Kidney (tissue), 13 donors: ENCODE measurements at regions not wholly inside any gene's neighbourhood (a gene's known extent, or its start where the extent isn't known, plus 50 kb on each side); places are given as distances from the start of the nearest gene placed in this dataset.
A peak's percentile ranks its signal among the peaks of the same experiment; 100 is the strongest.

Experiments
- DNase-seq, 5 donors: peaks; one replicate each; pipeline ENCODE4 v3.0.0-alpha.2; 2013 to 2020
- FAIRE-seq: peaks from 2 replicates; lab custom pipeline; 2012; peaks lifted over from hg19 to GRCh38; lab: Jason Lieb, UNC
- H3K27ac ChIP-seq, 2 donors: one replicate each; pipeline ENCODE4 v1.7.0; 2013; ENCODE audit warnings: low read depth in 2 of 2, low read length in 2 of 2, inconsistent platforms in 1 of 2
- H3K27me3 ChIP-seq: one replicate; pipeline ENCODE4 v1.7.1; 2013; ENCODE audit warnings: low read length, inconsistent platforms; ENCODE audit not compliant: control insufficient read depth, insufficient read depth
- H3K36me3 ChIP-seq, 3 donors: one replicate each; pipeline versions ENCODE4 v1.7.0 to v1.7.1; 2013; ENCODE audit warnings: low read length in 3 of 3, control low read depth in 1 of 3, inconsistent platforms in 1 of 3; ENCODE audit not compliant: insufficient read depth in 3 of 3, control insufficient read depth in 2 of 3
- H3K4me1 ChIP-seq, 3 donors: one replicate each; pipeline versions ENCODE4 v1.7.0 to v1.7.1; 2013; ENCODE audit warnings: low read length in 3 of 3, inconsistent platforms in 1 of 3, low read depth in 1 of 3; ENCODE audit not compliant: control insufficient read depth in 2 of 3, insufficient read depth in 2 of 3
- H3K4me3 ChIP-seq, 3 donors: one replicate each; pipeline versions ENCODE4 v1.7.0 to v1.8.1; 2013; ENCODE audit warnings: low read length in 3 of 3, control low read depth in 1 of 3, inconsistent platforms in 1 of 3
- H3K9ac ChIP-seq, 3 donors: one replicate each; pipeline versions ENCODE4 v1.7.0 to v1.7.1; 2013; ENCODE audit warnings: low read length in 3 of 3, control low read depth in 1 of 3, inconsistent platforms in 1 of 3
- H3K9me3 ChIP-seq, 3 donors: one replicate each; pipeline versions ENCODE4 v1.7.0 to v1.7.1; 2013; ENCODE audit warnings: low read length in 3 of 3, control low read depth in 1 of 3, inconsistent platforms in 1 of 3; ENCODE audit not compliant: control insufficient read depth in 2 of 3, insufficient read depth in 1 of 3
- CTCF ChIP-seq: IDR thresholded peaks from 3 replicates; pipeline ENCODE4 v1.5.1; 2012; ENCODE audit warnings: mild to moderate bottlenecking, moderate library complexity, borderline replicate concordance; ENCODE audit not compliant: insufficient read depth; ENCODE audit errors: extremely low read depth
- intact Hi-C: fragments of 100-400 bp; cut with DNase I; formaldehyde crosslinking; loops from one replicate; pipeline ENCODE4 v1.11.1; 2022
- donor health status: control.
- donor health status: control.
- donor health status: control.
- donor health status: control.
- donor health status: control.
- donor health status: DM: yes; HTN: yes; CAD: no.
- donor health status: Normal renal cell carcinoma (clear cell type).

GRCh38 chr11:131025020-131025419 lies 108.7 kb upstream of the SNX19 start:
- FAIRE-seq = no peak
- intact Hi-C loops = no loop called here
- no peaks in the 10 kb centered on the region for H3K9me3 ChIP-seq
- H3K4me1 ChIP-seq = no peaks in the 10 kb centered on the region
- TF ChIP-seq CTCF = peak; percentile 19
- H3K27ac ChIP-seq = no peak overlapping the region
- H3K27me3 ChIP-seq = no peaks in the 10 kb centered on the region
- H3K4me3 ChIP-seq = no peak overlapping the region
- no peak overlapping the region for H3K9ac ChIP-seq
- no peaks in the 10 kb centered on the region for H3K36me3 ChIP-seq
- DNase-seq = peak in 2 of 5 donors; percentile 24 to 29

DNA sequence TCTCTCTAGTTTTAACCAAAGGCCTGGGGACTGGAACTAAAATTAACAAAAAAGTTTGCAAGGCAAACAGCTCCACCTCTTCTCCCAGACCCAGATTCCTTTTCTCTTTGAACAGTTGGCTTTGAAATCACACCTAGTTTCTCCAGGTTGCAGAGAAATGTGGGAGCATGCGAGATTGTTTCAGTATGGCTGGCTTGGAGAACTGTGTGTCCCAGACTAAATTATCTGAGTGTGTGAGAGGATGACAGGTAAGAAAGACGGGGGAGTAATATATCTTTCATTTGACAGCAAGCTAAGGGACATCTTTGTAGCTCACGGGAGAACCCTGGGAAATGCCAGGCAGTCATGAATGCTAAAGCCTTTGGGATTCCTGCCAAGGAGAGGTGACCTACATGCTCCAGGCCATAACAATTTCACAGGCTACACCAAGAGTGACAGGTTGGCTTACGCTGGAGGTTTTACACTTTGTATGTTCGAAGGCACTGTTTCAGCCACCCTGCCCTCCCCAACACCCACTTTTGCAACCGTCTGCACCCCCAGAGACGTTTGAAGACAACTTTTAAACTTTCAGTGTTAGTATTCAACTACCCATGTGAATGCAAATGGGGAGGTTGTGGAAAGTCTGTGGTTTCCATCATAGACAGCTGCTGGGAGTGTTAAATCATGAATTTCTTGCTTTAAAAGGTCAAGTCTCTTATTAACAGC lies 109.3 kb upstream of the SNX19 start:
- DNase-seq = peak in 2 of 5 donors; percentile 19 to 54
- FAIRE-seq = no peak
- intact Hi-C loops = no loop called here

DNA sequence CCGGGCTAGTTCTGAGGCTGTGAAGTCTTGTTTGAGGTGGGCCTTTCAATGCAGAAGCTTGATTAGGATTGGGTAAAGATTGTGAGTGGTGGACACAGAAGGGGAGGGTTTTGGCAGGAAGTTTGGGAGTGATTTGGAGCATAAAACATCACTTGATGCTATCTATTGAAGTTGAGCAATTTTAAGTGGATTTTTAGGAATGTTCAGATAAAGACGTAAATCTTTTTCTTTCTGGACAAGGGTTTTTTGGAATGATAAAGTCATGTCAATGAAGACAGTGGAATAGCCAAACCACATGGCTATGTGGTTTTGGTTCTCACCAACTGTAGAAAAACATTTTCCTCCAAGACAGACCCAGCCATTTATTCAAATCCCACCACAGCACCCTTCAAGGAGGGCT lies 111.2 kb upstream of the SNX19 start:
- no peak for FAIRE-seq

More for the DNA sequence above, 109.3 kb upstream of the SNX19 start:
- Histone ChIP-seq H3K9ac (no peak overlapping the region), H3K27me3 (no peaks in the 10 kb centered on the region), H3K27ac (no peak overlapping the region), H3K36me3 (no peaks in the 10 kb centered on the region), H3K4me1 (no peaks in the 10 kb centered on the region), H3K4me3 (no peak overlapping the region), H3K9me3 (no peaks in the 10 kb centered on the region)
- TF ChIP-seq CTCF = no peak

More for the DNA sequence above, 111.2 kb upstream of the SNX19 start:
- Histone ChIP-seq H3K4me1 (no peaks in the 10 kb centered on the region), H3K36me3 (no peaks in the 10 kb centered on the region), H3K9me3 (no peaks in the 10 kb centered on the region), H3K9ac (no peak overlapping the region), H3K27ac (no peak overlapping the region), H3K4me3 (no peak overlapping the region), H3K27me3 (no peaks in the 10 kb centered on the region)
- intact Hi-C loops = no loop called here
- TF ChIP-seq CTCF = no peak
- DNase-seq = no peak
